H9 (cell line): ENCODE measurements at regions not wholly inside any gene's neighbourhood (a gene's known extent, or its start where the extent isn't known, plus 50 kb on each side); places are given as distances from the start of the nearest gene placed in this dataset.

ENCODE experiments used
- DNase-seq: peaks from one replicate; pipeline ENCODE4 v3.0.0-alpha.2; 2017
- H2AFZ ChIP-seq: one replicate; pipeline ENCODE4 v1.6.1; 2013; ENCODE audit warnings: mild to moderate bottlenecking, low read length, control low read depth, moderate library complexity
- H2AK5ac ChIP-seq: 2 replicates; pipeline ENCODE4 v1.6.1; 2013; ENCODE audit warnings: low read length, control low read depth, mixed read lengths; ENCODE audit not compliant: insufficient read length
- H2BK120ac ChIP-seq: one replicate; pipeline ENCODE4 v1.6.1; 2013; ENCODE audit warnings: low read depth, mild to moderate bottlenecking, low read length, control low read depth, inconsistent platforms; ENCODE audit not compliant: poor library complexity, severe bottlenecking
- H2BK12ac ChIP-seq: 2 replicates; pipeline ENCODE4 v1.6.1; 2013; ENCODE audit warnings: low read length, control low read depth, mixed read lengths, low read depth; ENCODE audit not compliant: insufficient read length
- H2BK15ac ChIP-seq: 2 replicates; pipeline ENCODE4 v1.6.1; 2013; ENCODE audit warnings: low read depth, low read length, control low read depth
- H2BK20ac ChIP-seq: one replicate; pipeline ENCODE4 v1.6.1; 2013; ENCODE audit warnings: low read depth, mild to moderate bottlenecking, low read length, control low read depth, inconsistent platforms; ENCODE audit not compliant: poor library complexity, severe bottlenecking
- H2BK5ac ChIP-seq: 2 replicates; pipeline ENCODE4 v1.6.1; 2013; ENCODE audit warnings: low read length, control low read depth, mixed read lengths; ENCODE audit not compliant: insufficient read length
- H3K14ac ChIP-seq: 2 replicates; pipeline ENCODE4 v1.6.1; 2013; ENCODE audit warnings: low read length, control low read depth; ENCODE audit not compliant: insufficient read depth
- H3K18ac ChIP-seq: 2 replicates; pipeline ENCODE4 v1.6.1; 2013; ENCODE audit warnings: low read depth, mild to moderate bottlenecking, mixed read lengths, low read length, control low read depth; ENCODE audit not compliant: insufficient read length
- H3K23ac ChIP-seq: 2 replicates; pipeline ENCODE4 v1.6.1; 2013; ENCODE audit warnings: low read length, control low read depth, mixed read lengths, low read depth; ENCODE audit not compliant: insufficient read length
- H3K23me2 ChIP-seq: 2 replicates; pipeline ENCODE4 v1.6.1; 2013; ENCODE audit warnings: low read depth, mild to moderate bottlenecking, mixed read lengths, low read length, control low read depth; ENCODE audit not compliant: insufficient read length, poor library complexity, severe bottlenecking
- H3K27ac ChIP-seq: 2 replicates; pipeline ENCODE4 v1.5.1; 2013; ENCODE audit warnings: low read length, control low read depth, mixed read lengths, low read depth; ENCODE audit not compliant: insufficient read length
- H3K27me3 ChIP-seq: 2 replicates; pipeline ENCODE4 v1.6.1; 2013; ENCODE audit warnings: low read length, control low read depth, inconsistent platforms; ENCODE audit not compliant: insufficient read depth
- H3K4ac ChIP-seq: 2 replicates; pipeline ENCODE4 v1.6.1; 2013; ENCODE audit warnings: low read depth, mild to moderate bottlenecking, control low read depth, inconsistent platforms, low read length, moderate library complexity
- H3K4me1 ChIP-seq: 2 replicates; pipeline ENCODE4 v1.6.1; 2013; ENCODE audit warnings: low read length, control low read depth, inconsistent platforms; ENCODE audit not compliant: insufficient read depth
- H3K4me2 ChIP-seq: 2 replicates; pipeline ENCODE4 v1.6.1; 2013; ENCODE audit warnings: low read length, control low read depth, mixed read lengths; ENCODE audit not compliant: insufficient read length, insufficient read depth
- H3K56ac ChIP-seq: 2 replicates; pipeline ENCODE4 v1.6.1; 2013; ENCODE audit warnings: low read depth, mild to moderate bottlenecking, mixed read lengths, low read length, control low read depth; ENCODE audit not compliant: insufficient read length
- H3K79me1 ChIP-seq: 2 replicates; pipeline ENCODE4 v1.6.1; 2013; ENCODE audit warnings: low read depth, mild to moderate bottlenecking, moderate library complexity, low read length, control low read depth, inconsistent platforms; ENCODE audit not compliant: insufficient read depth, poor library complexity, severe bottlenecking
- H3K79me2 ChIP-seq: 2 replicates; pipeline ENCODE4 v1.6.1; 2013; ENCODE audit warnings: low read length, control low read depth, inconsistent platforms; ENCODE audit not compliant: insufficient read depth
- H3K9ac ChIP-seq: 2 replicates; pipeline ENCODE4 v1.6.1; 2013; ENCODE audit warnings: low read length, control low read depth, mixed read lengths; ENCODE audit not compliant: insufficient read length; ENCODE audit errors: extremely low read depth
- H3K9me3 ChIP-seq: one replicate; pipeline ENCODE4 v1.6.1; 2013; ENCODE audit warnings: low read depth, low read length, inconsistent platforms; ENCODE audit not compliant: control insufficient read depth
- H3T11ph ChIP-seq: one replicate; pipeline ENCODE4 v1.6.1; 2013; ENCODE audit warnings: mild to moderate bottlenecking, low read length, control low read depth, inconsistent platforms
- H4K20me1 ChIP-seq: one replicate; pipeline ENCODE4 v1.6.1; 2013; ENCODE audit not compliant: control insufficient read depth, insufficient read length, insufficient read depth
- H4K5ac ChIP-seq: 2 replicates; pipeline ENCODE4 v1.6.1; 2013; ENCODE audit warnings: low read depth, mild to moderate bottlenecking, mixed read lengths, low read length, control low read depth; ENCODE audit not compliant: insufficient read length
- H4K8ac ChIP-seq: replicated peaks from 2 replicates; pipeline ENCODE4 v1.6.1; 2013; ENCODE audit warnings: low read length, control low read depth, mixed read lengths, low read depth; ENCODE audit not compliant: insufficient read length
- H4K91ac ChIP-seq: 2 replicates; pipeline ENCODE4 v1.6.1; 2013; ENCODE audit warnings: low read depth, mild to moderate bottlenecking, moderate library complexity, mixed read lengths, low read length, control low read depth; ENCODE audit not compliant: insufficient read length
- H3K27ac Mint-ChIP-seq, 3 experiments: 2 replicates in 2 of 3; 3 replicates in 1 of 3; pipeline ENCODE4 v1.8.0; 2020 to 2021; ENCODE audit warnings: mixed read lengths in 3 of 3, mild to moderate bottlenecking in 1 of 3, moderate library complexity in 1 of 3
- H3K27me3 Mint-ChIP-seq: 2 replicates; pipeline ENCODE4 v1.8.0; 2021; ENCODE audit warnings: low read depth, mild to moderate bottlenecking, moderate library complexity, mixed read lengths
- H3K36me3 Mint-ChIP-seq, 3 experiments: 2 replicates in 2 of 3; 3 replicates in 1 of 3; pipeline ENCODE4 v1.8.0; 2020 to 2021; ENCODE audit warnings: low read depth in 3 of 3, mixed read lengths in 3 of 3; ENCODE audit not compliant: insufficient read depth in 1 of 3
- H3K4me1 Mint-ChIP-seq, 2 experiments: 2 replicates each; pipeline ENCODE4 v1.8.0; 2020; ENCODE audit warnings: mixed read lengths in 2 of 2
- H3K4me3 Mint-ChIP-seq, 2 experiments: 2 replicates in 1 of 2; 3 replicates in 1 of 2; pipeline ENCODE4 v1.8.0; 2020 to 2021; ENCODE audit warnings: mild to moderate bottlenecking in 2 of 2, mixed read lengths in 2 of 2, moderate library complexity in 1 of 2
- H3K9me3 Mint-ChIP-seq, 2 experiments: 2 replicates in 1 of 2; 3 replicates in 1 of 2; pipeline ENCODE4 v1.8.0; 2020; ENCODE audit warnings: mild to moderate bottlenecking in 2 of 2, mixed read lengths in 2 of 2, moderate library complexity in 1 of 2
- WGBS: extraction: QIAGEN DNeasy Blood & Tissue Kit; methylation state at CpG from one replicate; pipeline ENCODE4 v1.1.7; 2013; ENCODE audit warnings: missing lambda C conversion rate, low lambda C conversion rate, mixed read lengths; ENCODE audit not compliant: insufficient read length; ENCODE audit errors: extremely low coverage; 5-methylcytosine and 5-hydroxymethylcytosine counted together
- TF ChIP-seq, protein P1 (sequence below): fragments of 200-600 bp; sonication (generic); conservative IDR thresholded peaks from 3 replicates; pipeline ENCODE4 v1.8.0; 2021; ENCODE audit warnings: antibody characterized with exemption, mild to moderate bottlenecking

DNA sequence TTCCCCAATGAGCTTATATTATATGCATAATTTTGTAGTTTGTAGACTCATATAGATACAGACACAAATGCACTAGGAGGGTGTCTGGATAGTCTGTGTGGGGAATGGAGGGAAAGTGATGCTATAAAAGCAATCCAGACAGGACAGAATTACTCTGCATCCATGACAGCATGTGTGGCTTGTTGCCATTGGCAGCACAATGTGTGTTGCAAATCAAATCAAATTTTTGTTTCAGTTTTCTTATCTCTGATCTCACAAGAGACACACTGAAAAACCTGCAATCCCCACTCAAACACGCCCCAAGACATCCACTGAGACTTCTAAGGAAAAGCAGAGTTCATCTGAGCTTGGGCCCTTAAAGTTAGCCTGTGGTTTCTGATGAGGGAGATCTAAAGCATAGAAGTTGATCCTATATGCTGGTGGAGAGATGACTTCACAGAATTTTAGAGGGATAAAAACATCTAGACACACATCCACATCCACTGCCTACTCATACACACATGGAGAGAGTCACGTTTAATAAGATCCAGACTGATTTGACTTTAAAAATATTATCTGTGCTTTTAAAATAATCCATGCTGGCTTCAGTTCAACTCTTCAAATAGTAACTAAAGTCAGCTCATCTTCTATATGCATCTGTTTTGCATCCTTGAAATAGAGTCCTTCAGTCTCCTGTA is 313.0 kb upstream of the PLXNA2 start:
- H3K14ac ChIP-seq, result no peak overlapping the region
- no peak overlapping the region for H2BK20ac ChIP-seq
- no peaks in the 10 kb centered on the region for H4K20me1 ChIP-seq
- no peak overlapping the region for H2BK12ac ChIP-seq
- no peaks in the 10 kb centered on the region for H3K23me2 ChIP-seq
- H2BK5ac ChIP-seq, result no peak overlapping the region
- Mint-ChIP-seq H3K27me3 (peaks cover 1% of the 10 kb centered on the region; the same call in 1 of the 2 replicates), H3K4me3 (no peak overlapping the region), H3K36me3 (no peaks in the 10 kb centered on the region), H3K4me1 (0 out of 4 replicates have a peak, but pooled peaks cover 0 to 2% of the 10 kb centered on the region in 2 experiments), H3K27ac (no peak overlapping the region), H3K9me3 (peaks cover 0 to 2% of the 10 kb centered on the region in 2 experiments; a peak in 1 of 5 replicates)
- no peaks in the 10 kb centered on the region for H3K79me1 ChIP-seq
- H3K9ac ChIP-seq, result no peak overlapping the region
- no peak overlapping the region for H3K27ac ChIP-seq
- H4K8ac ChIP-seq, result no peak overlapping the region
- H3K4me2 ChIP-seq, result no peak overlapping the region
- DNase-seq, result no peak
- H2BK120ac ChIP-seq, result no peak overlapping the region
- no peaks in the 10 kb centered on the region; the same call in 1 of the 2 replicates for H3K4me1 ChIP-seq
- no CpG with 5 or more reads among the region's 2 CpGs for WGBS
- no peak overlapping the region for H3K4ac ChIP-seq
- no peaks in the 10 kb centered on the region for H3K27me3 ChIP-seq
- H3K18ac ChIP-seq, result no peak overlapping the region
- no peak overlapping the region for H3K23ac ChIP-seq
- no peak overlapping the region for H2AFZ ChIP-seq
- no peaks in the 10 kb centered on the region for H3K9me3 ChIP-seq
- TF ChIP-seq, protein P1, sequence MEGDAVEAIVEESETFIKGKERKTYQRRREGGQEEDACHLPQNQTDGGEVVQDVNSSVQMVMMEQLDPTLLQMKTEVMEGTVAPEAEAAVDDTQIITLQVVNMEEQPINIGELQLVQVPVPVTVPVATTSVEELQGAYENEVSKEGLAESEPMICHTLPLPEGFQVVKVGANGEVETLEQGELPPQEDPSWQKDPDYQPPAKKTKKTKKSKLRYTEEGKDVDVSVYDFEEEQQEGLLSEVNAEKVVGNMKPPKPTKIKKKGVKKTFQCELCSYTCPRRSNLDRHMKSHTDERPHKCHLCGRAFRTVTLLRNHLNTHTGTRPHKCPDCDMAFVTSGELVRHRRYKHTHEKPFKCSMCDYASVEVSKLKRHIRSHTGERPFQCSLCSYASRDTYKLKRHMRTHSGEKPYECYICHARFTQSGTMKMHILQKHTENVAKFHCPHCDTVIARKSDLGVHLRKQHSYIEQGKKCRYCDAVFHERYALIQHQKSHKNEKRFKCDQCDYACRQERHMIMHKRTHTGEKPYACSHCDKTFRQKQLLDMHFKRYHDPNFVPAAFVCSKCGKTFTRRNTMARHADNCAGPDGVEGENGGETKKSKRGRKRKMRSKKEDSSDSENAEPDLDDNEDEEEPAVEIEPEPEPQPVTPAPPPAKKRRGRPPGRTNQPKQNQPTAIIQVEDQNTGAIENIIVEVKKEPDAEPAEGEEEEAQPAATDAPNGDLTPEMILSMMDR, result no peak
- H3T11ph ChIP-seq, result no peak overlapping the region
- no peak overlapping the region for H4K5ac ChIP-seq
- H3K79me2 ChIP-seq, result no peaks in the 10 kb centered on the region
- no peak overlapping the region for H2AK5ac ChIP-seq
- no peak overlapping the region for H4K91ac ChIP-seq
- H2BK15ac ChIP-seq, result no peak overlapping the region
- H3K56ac ChIP-seq, result no peak overlapping the region
